GM12864 (cell line): ENCODE measurements at regions not wholly inside any gene's neighbourhood (a gene's known extent, or its start where the extent isn't known, plus 50 kb on each side); places are given as distances from the start of the nearest gene placed in this dataset.

ENCODE experiments used
- DNase-seq: peaks from one replicate; pipeline ENCODE4 v3.0.0-alpha.2; 2011; ENCODE audit warnings: low read depth
- H3K4me3 ChIP-seq: 2 replicates; pipeline ENCODE4 v1.5.1; 2011; ENCODE audit warnings: mild to moderate bottlenecking, low read depth, low read length, control low read depth
- CTCF ChIP-seq: IDR thresholded peaks from 2 replicates; pipeline ENCODE4 v1.5.1; 2011; ENCODE audit warnings: low read depth, mild to moderate bottlenecking, moderate library complexity, low read length, control low read depth, inconsistent platforms; ENCODE audit errors: missing control alignments

DNA sequence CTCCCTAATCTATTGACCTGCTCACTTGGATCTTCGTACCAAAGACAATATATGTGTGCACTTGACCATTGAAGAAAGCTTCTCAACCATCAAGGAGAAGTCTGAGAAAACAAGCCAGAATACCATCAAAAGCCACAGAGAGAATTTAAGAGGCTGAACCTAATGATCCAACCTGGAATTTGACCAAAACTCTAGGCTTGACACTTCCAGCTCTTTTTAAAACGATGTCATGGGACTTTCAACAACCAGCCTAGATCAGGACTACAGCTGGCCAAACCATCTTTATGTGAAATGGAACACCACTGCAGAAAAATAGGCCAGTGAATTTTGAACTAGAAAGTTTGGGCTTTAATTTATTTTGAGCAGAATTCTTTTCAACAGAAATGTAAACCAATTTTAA, 444.4 kb downstream of the LTN1 start:
- no peak overlapping the region for H3K4me3 ChIP-seq
- TF ChIP-seq CTCF, result no peak
- DNase-seq, result no peak

DNA sequence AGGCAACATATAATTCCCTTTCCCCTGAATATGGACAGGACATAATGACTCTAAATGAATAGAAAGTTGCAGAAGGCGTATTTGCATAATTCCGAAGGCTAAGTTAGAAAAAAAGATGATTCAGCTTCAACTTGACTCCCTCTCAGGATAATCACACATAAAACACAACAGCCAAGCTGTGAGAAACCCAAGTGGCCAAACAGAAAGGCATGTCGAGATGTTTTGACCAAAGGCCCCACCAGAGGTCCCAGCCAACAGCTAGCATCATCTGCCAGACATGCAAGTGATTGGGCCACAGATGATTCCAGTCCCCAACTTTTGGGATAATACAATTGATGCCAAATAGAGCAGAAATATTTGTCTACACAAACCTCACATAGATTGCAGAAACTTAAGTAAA, 444.9 kb downstream of the LTN1 start:
- H3K4me3 ChIP-seq, result no peak overlapping the region
- DNase-seq, result no peak
- TF ChIP-seq CTCF, result no peak

GRCh38 chr21:28543975-28544374, 448.7 kb downstream of the LTN1 start:
- no peak for DNase-seq
- H3K4me3 ChIP-seq, result no peak overlapping the region
- no peak for TF ChIP-seq CTCF

DNA sequence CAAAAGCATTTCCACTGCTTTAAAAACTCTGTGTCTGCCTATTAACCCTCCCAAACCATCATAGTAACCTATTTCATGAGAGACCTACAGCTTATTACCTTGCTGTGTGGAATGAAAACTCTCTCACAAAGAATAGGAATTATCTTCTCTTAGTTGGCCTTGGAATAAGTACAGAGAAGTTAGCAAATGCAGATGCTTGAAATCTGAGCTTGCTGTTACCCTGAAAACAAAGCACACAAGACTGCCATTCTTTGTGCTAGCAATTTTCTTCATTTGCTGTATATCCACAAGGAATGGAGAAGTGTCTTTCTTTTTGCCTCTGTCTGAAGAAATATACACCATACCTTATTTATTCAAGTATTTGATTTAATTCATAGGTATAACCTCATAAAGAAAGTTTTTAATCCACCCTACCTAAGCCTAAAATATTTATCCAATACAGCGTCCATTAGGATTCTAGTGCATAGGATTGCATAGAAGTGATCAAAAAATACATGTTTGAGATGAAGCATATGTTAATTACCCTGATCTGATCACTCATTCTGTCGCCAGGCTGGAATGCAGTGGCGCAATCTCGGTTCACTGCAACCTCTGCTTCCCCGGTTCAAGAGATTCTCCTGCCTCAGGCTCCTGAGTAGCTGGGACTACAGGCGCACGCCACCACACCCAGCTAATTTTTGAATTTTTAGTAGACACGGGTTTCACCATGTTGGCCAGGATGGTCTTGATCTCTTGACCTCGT, 451.1 kb downstream of the LTN1 start:
- TF ChIP-seq CTCF, result no peak
- no peak overlapping the region for H3K4me3 ChIP-seq

DNA sequence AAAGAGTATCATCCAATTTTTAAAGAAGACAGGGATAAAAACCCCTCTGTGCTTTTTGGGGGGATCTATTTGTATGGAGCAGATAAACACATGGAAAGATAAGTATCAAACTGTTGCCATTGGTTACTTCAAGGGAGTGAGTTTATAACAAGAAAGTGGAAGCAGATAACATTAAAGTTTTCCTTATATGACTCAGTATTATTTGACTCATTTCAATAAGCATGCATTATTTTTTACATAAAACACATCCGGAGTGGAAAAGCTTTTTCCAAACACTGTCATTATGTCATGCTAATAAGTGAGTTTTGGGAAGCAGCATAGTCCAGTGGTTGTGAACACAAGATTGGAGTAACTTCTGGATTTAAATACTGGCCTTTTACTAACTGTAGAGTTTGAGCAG, 452.2 kb downstream of the LTN1 start:
- no peak for DNase-seq
- H3K4me3 ChIP-seq, result no peak overlapping the region
- TF ChIP-seq CTCF, result no peak

More for the DNA sequence above, 451.1 kb downstream of the LTN1 start:
- no peak for DNase-seq

- DNase-seq, result no peak
- no peak overlapping the region for H3K4me3 ChIP-seq
- TF ChIP-seq CTCF, result no peak
Measured at GRCh38 chr21:28539623-28539988, 453.1 kb downstream of the LTN1 start.

DNA sequence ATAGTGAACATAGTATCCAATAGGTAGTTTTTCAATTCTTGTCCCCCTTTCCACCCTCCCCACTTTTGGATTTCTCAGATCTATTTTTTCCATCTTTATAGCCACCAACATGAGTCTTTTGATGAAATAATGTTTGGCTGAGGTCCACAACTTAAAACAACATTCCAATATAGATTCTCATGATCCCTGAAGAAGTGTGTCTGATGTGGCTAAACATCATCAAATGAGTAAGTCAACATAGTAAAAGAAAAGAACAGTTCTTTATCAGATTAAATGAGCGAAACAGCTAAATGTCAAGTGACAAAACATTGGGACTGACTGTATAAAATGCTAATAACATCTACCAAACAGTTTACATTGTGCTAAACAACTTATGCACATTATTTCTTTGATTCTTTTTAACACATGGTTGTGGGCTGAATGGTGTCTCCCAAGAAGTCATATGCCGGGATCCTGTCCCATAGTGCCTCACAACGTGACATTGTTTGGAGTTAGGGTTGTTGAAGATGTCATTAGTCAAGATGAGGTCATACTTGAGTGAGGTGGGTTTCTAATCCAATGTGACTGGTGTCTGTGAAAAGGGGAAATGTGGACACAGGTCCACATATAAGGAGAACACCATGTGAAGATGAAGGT, 453.6 kb downstream of the LTN1 start:
- TF ChIP-seq CTCF, result no peak

More for the DNA sequence above, 453.6 kb downstream of the LTN1 start:
- no peak for DNase-seq
- H3K4me3 ChIP-seq, result no peak overlapping the region
